GM13976 (cell line): ENCODE measurements at regions not wholly inside any gene's neighbourhood (a gene's known extent, or its start where the extent isn't known, plus 50 kb on each side); places are given as distances from the start of the nearest gene placed in this dataset.

ENCODE experiments used
- DNase-seq: peaks from one replicate; pipeline ENCODE4 v3.0.0; 2012; ENCODE audit warnings: low spot score
- in situ Hi-C: fragments of 300-500 bp; cut with MboI; formaldehyde crosslinking; loops from one replicate; pipeline ENCODE4 v1.12.0; 2022; ENCODE audit warnings: low sequenced_read_pairs, mixed read lengths, inconsistent platforms; ENCODE audit not compliant: unreplicated experiment
- TF ChIP-seq, protein P1 (sequence below): IDR thresholded peaks from 2 replicates; pipeline ENCODE4 v1.5.1; 2012; ENCODE audit warnings: borderline replicate concordance, mild to moderate bottlenecking; ENCODE audit not compliant: insufficient read depth; ENCODE audit errors: extremely low read depth, missing control alignments, control extremely low read depth

DNA sequence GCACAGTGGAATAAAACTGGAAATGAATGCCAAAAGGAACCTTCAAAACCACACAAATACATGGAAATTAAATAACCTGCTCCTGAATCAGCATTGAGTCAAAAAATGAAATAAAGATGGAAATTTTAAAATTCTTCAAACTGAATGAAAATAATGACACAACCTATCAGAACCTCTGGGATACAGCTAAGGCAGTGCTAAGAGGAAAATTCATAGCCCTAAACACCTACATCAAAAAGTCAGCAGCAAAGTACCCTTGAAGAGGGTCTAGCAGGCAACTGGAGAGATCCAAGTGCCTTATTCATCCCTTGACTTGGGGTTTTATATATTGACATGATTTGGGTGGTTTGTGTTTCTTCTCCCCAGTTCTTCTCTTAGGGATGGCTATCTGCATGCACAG, 294.1 kb downstream of the PMP22 start:
- no peak for DNase-seq
- TF ChIP-seq, protein P1, sequence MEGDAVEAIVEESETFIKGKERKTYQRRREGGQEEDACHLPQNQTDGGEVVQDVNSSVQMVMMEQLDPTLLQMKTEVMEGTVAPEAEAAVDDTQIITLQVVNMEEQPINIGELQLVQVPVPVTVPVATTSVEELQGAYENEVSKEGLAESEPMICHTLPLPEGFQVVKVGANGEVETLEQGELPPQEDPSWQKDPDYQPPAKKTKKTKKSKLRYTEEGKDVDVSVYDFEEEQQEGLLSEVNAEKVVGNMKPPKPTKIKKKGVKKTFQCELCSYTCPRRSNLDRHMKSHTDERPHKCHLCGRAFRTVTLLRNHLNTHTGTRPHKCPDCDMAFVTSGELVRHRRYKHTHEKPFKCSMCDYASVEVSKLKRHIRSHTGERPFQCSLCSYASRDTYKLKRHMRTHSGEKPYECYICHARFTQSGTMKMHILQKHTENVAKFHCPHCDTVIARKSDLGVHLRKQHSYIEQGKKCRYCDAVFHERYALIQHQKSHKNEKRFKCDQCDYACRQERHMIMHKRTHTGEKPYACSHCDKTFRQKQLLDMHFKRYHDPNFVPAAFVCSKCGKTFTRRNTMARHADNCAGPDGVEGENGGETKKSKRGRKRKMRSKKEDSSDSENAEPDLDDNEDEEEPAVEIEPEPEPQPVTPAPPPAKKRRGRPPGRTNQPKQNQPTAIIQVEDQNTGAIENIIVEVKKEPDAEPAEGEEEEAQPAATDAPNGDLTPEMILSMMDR, result no peak
- in situ Hi-C loops, result no loop called here

DNA sequence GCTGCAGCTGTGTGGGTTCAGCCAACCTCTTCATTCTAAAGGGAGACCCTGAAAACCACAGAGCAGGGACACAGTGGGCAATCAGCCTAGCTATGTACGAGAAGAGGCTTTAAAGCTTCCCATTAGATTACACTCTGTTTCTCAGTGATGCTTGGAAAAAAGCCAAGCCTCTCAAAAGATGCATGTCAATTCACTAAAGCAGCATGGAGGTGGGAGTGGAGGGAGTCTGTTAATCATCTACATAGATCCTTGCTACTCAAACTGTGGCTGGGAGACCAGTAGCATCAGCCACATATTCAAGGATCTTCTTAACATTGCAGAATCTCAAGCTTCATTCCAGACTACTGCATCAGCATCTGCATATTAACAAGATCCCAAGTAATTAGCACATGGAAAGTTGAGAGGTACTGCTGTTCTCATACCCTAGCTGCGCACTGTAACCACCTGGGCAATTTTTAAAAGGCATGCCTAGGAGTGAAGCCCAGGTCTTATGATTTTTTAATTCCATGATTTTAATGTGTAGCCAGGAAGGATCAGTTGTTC, 305.9 kb downstream of the PMP22 start:
- DNase-seq, result no peak
- TF ChIP-seq, protein P1, result no peak
- in situ Hi-C loops, result no loop called here

DNA sequence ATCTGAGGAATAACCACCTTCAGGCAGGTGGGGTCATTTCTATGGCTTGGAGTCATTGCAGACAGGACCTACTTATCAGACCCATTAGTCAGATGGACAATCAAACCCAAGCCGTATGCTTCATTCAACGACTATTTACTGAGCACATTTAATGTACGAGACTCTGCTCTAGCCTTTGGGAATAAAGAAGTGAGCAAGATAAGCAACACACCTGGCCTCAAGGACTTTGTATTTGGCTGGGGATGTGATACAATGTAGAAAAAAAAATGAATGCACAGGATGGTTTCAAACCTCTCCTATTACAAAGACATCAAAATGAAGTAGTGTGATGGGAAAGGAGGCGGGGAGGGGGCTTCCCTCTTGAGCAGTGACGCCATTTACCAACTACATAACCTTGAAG, 311.7 kb downstream of the PMP22 start:
- TF ChIP-seq, protein P1, result no peak
- in situ Hi-C loops, result no loop called here
- DNase-seq, result no peak

DNA sequence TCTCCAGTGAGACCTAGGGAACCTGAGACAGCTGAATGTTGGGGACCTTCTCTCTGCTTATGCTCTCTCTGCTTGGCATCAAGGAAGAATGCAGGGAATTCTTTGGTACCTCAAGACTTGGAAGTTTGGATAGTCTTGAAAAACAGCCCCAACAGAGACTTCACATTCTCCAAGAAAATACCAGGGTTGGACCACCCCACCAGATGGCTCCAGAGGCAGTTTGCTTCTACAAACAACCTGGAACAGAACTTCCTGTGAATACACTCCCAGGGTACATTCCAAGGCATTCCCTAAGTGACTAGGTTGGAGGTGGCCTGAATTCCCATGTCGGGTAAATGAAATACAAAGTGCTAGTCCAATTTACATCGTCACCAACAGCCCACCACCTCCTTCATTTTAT, 314.4 kb downstream of the PMP22 start:
- TF ChIP-seq, protein P1, result no peak
- no peak for DNase-seq
- in situ Hi-C loops, result no loop called here

DNA sequence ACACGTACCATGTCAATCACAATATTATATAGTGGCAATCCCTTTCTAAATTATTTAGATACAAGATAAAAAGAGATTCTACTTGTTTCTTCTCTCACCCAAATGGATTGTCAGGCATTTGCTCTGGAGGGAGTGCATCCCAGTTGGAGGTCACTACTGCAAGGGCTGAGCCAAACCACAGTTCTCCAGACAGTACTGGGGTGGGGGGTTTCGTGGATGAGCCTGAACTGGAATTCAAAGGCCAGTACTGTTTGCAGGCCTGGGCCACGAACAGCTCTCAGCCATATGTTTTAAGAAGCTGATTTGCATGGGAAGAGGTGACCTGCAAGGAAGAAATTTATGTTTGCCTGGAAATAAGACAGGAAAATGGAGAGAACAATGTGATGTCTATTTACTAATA, 314.9 kb downstream of the PMP22 start:
- DNase-seq, result no peak
- in situ Hi-C loops, result no loop called here
- TF ChIP-seq, protein P1, result no peak

DNA sequence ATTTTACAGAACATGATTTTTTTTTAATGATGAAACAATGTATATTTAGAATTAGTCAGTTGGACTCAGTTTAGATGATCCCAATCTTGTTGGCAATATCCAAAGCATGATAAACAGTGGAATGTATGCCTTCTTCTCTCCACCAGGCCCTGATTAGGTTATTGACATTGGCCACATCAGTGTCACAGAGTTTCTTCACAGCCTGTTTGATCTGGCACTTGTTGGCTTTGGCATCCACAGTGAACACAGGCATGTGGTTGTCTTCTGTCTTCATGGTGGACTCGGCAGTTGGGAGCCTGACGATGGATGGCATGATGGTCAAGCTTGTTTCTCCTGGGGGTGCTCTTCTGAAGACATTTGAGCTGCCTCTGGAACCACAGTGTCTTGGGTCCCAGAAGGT, 317.5 kb downstream of the PMP22 start:
- TF ChIP-seq, protein P1, result no peak
- DNase-seq, result no peak
- in situ Hi-C loops, result loop anchor here (25.0 kb wide), 1 partner anchor 685 kb away; no protein-coding TSS in a partner anchor

DNA sequence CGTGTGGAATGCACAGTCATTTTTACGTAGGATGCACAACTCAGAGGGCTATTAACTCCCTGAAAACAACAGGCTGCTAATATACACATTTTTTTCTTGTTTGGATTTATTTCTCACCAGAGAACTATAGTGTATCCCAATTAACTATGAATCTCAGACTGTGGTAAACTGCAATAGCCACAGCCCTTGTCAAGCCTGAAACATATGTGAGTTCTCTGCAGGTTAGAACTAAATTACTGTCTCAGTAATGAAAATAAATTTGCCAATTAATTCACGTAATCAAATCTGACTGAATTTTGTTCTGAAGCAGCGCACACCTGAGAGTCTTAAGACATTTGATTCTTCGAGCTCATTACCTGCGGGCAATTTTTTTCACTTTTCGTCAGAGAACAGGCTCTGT, 318.6 kb downstream of the PMP22 start:
- TF ChIP-seq, protein P1, result no peak
- in situ Hi-C loops, result loop anchor here (25.0 kb wide), 1 partner anchor 684 kb away; no protein-coding TSS in a partner anchor

More for the DNA sequence above, 318.6 kb downstream of the PMP22 start:
- no peak for DNase-seq
